Adrenal gland (tissue), 9 donors: ENCODE measurements at regions not wholly inside any gene's neighbourhood (a gene's known extent, or its start where the extent isn't known, plus 50 kb on each side); places are given as distances from the start of the nearest gene placed in this dataset.
A peak's percentile ranks its signal among the peaks of the same experiment; 100 is the strongest.

Experiments
- DNase-seq, 7 donors: peaks; one replicate each; pipeline ENCODE4 v3.0.0-alpha.2; 2019 to 2020
- H3K27ac ChIP-seq, 5 donors: fragments of 200-600 bp; sonication (generic) in 4 of 5; 1 replicate in 3 of 5; 2 replicates in 2 of 5; pipeline versions ENCODE4 v1.5.1 to v1.8.0; 2016 to 2020; ENCODE audit warnings: mild to moderate bottlenecking in 1 of 5
- H3K27me3 ChIP-seq: fragments of 200-600 bp; 2 replicates; pipeline ENCODE4 v1.8.0; 2021
- H3K36me3 ChIP-seq, 2 donors: fragments of 200-600 bp; replicated peaks in 1 of 2; 1 replicate in 1 of 2; 2 replicates in 1 of 2; pipeline versions ENCODE4 v1.5.1 to v1.8.0; 2018 to 2022
- H3K4me1 ChIP-seq, 2 donors: fragments of 200-600 bp; replicated peaks in 1 of 2; 1 replicate in 1 of 2; 2 replicates in 1 of 2; pipeline versions ENCODE4 v1.5.1 to v1.8.0; 2018 to 2021
- H3K4me3 ChIP-seq, 4 donors: fragments of 200-600 bp; sonication (generic) in 3 of 4; one replicate each; pipeline ENCODE4 v1.5.1; 2016 to 2018
- H3K9me3 ChIP-seq, 3 donors: fragments of 200-600 bp; sonication (generic) in 1 of 3; replicated peaks in 1 of 3; 1 replicate in 2 of 3; 2 replicates in 1 of 3; pipeline versions ENCODE4 v1.5.1 to v1.8.0; 2016 to 2021
- CTCF ChIP-seq, 6 experiments: fragments of 450-650 bp in 4 of 6; fragments of 200-600 bp in 2 of 6; sonication (generic) in 1 of 6; IDR thresholded peaks; 1 replicate in 5 of 6; 2 replicates in 1 of 6; pipeline versions ENCODE4 v1.5.1 to v1.8.0; 2016 to 2021; ENCODE audit warnings: antibody characterized with exemption in 6 of 6, mild to moderate bottlenecking in 2 of 6, moderate library complexity in 1 of 6
- POLR2A ChIP-seq, 2 donors: fragments of 450-650 bp; IDR thresholded peaks; one replicate each; pipeline ENCODE4 v1.6.1; 2017; ENCODE audit warnings: antibody characterized with exemption in 2 of 2, mild to moderate bottlenecking in 2 of 2, moderate library complexity in 1 of 2
- WGBS, 4 donors: extraction: QIAGEN DNeasy Blood & Tissue Kit in 2 of 4; methylation state at CpG; one replicate each; pipeline versions ENCODE4 v1.1.5 to v1.1.7; 2013 to 2017; 5-methylcytosine and 5-hydroxymethylcytosine counted together
- intact Hi-C, 2 donors: fragments of 100-400 bp; cut with DNase I; formaldehyde crosslinking; loops; one replicate each; pipeline versions ENCODE4 v1.14.1 to v1.15.0; 2022 to 2023
- donor health status: healthy with polysubstance abuse.
- donor health status: Bipolar disorder and iron deficiency.
- donor health status: DM: yes; HTN: yes; CAD: no.
- donor health status: DM: no; HTN: no; CAD: no.
- donor health status: DM: no; HTN: no; CAD: no.

GRCh38 chr10:10211409-10211808 is 806.3 kb upstream of the CELF2 start:
- no peak overlapping the region for H3K4me3 ChIP-seq
- no peak for DNase-seq
- intact Hi-C loops: no loop called here
- no peak overlapping the region for H3K27ac ChIP-seq
- H3K9me3 ChIP-seq: no peaks in the 10 kb centered on the region
- no peaks in the 10 kb centered on the region for H3K27me3 ChIP-seq
- no peaks in the 10 kb centered on the region for H3K36me3 ChIP-seq
- H3K4me1 ChIP-seq: no peaks in the 10 kb centered on the region
- TF ChIP-seq POLR2A (IDR thresholded peaks at IDR 0.05): no peak
- TF ChIP-seq CTCF (IDR thresholded peaks at IDR 0.05): no peak

GRCh38 chr10:10213237-10213636 is 804.4 kb upstream of the CELF2 start:
- H3K36me3 ChIP-seq: no peaks in the 10 kb centered on the region
- 55 to 63% (median 60%) methylated on average over 5 of the region's 5 CpGs for WGBS, 4 donors
- TF ChIP-seq POLR2A (IDR thresholded peaks at IDR 0.05): no peak
- no peak for TF ChIP-seq CTCF (IDR thresholded peaks at IDR 0.05)
- peak in 1 of 7 donors; percentile 19 for DNase-seq
- no peak overlapping the region for H3K4me3 ChIP-seq
- intact Hi-C loops: no loop called here
- no peaks in the 10 kb centered on the region for H3K4me1 ChIP-seq
- no peaks in the 10 kb centered on the region for H3K27me3 ChIP-seq
- H3K27ac ChIP-seq: no peak overlapping the region
- no peaks in the 10 kb centered on the region for H3K9me3 ChIP-seq

GRCh38 chr10:10222304-10222841 is 795.3 kb upstream of the CELF2 start:
- TF ChIP-seq CTCF (IDR thresholded peaks at IDR 0.05) (no peak), POLR2A (IDR thresholded peaks at IDR 0.05) (no peak)
- DNase-seq: no peak
- no peak overlapping the region for H3K4me3 ChIP-seq
- H3K4me1 ChIP-seq: no peaks in the 10 kb centered on the region
- H3K9me3 ChIP-seq: no peaks in the 10 kb centered on the region
- H3K27me3 ChIP-seq: no peaks in the 10 kb centered on the region
- intact Hi-C loops: no loop called here
- WGBS, 4 donors: 72 to 85% (median 76%) methylated on average over 4 of the region's 4 CpGs
- H3K36me3 ChIP-seq: no peaks in the 10 kb centered on the region
- no peak overlapping the region for H3K27ac ChIP-seq

GRCh38 chr10:10223131-10223530 is 794.5 kb upstream of the CELF2 start:
- WGBS, 4 donors: 86 to 97% (median 91%) methylated on average over 3 of the region's 3 CpGs
- no peak overlapping the region for H3K4me3 ChIP-seq
- no peaks in the 10 kb centered on the region for H3K9me3 ChIP-seq
- DNase-seq: no peak
- TF ChIP-seq POLR2A (IDR thresholded peaks at IDR 0.05) (no peak), CTCF (IDR thresholded peaks at IDR 0.05) (no peak)
- no peak overlapping the region for H3K27ac ChIP-seq
- intact Hi-C loops: no loop called here
- no peaks in the 10 kb centered on the region for H3K36me3 ChIP-seq
- no peaks in the 10 kb centered on the region for H3K4me1 ChIP-seq
- H3K27me3 ChIP-seq: no peaks in the 10 kb centered on the region
